ENCODE measurements at regions not wholly inside any gene's neighbourhood (a gene's known extent, or its start where the extent isn't known, plus 50 kb on each side); places are given as distances from the start of the nearest gene placed in this dataset.

DNA sequence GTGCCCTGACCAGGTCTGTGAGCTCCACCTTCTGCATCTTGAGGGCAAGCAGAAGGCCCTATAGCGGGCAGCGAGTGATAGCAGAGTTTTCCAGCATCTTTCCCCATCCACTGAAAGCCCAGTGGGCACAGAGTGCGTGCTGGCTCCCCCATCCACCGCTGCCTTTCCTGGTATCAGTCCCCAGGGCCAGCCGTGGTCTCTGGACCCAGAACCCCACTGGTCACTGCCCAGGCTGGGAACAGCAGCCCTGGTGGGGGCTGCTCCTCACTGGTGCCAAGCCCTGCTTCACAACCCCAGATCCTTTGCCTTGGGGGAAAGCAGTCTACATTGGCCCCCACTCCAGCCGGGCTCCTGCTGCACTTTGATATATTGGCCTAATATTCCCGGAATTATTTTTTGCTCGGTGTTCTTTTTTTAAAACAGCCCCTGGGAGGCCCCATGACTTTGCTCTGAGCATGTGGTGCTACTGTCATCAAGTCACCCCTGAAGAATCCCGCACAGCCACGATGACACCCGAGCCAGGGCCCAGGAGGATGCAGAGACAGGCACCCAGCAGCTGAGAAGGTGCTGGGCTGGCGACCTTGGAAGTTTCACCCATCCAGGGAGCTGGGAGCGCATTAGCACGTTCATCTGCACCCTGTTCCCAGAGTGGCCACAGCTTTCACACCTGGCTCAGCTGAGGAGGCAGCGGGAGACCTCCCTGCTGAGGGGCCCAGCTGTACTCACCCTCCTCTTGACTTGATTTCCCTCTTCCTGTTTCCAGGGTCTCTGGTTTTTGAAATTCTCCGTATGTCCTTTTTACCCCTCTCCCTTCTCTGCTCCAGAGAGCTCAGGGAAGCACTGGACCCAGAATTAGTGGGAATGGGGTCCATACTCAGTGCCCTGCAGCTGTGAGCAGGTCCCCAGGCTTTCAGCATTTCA lies 56.9 kb downstream of the KLHDC7A start:
- Histone ChIP-seq H3K4me2 (no peak overlapping the region), H3K9me2 (ENCODE audit: insufficient read depth) (no peaks in the 10 kb centered on the region; the same call in 1 of the 2 replicates), H4K20me1 (replicated peaks; ENCODE audit: insufficient read depth) (no peaks in the 10 kb centered on the region; the same call in 1 of the 2 replicates), H3K79me2 (replicated peaks; ENCODE audit: insufficient read depth) (no peaks in the 10 kb centered on the region), H3F3A (replicated peaks; ENCODE audit: low read depth) (no peaks in the 10 kb centered on the region), H2AFZ (no peak overlapping the region), H3K36me3 (ENCODE audit: insufficient read depth) (no peaks in the 10 kb centered on the region), H3K4me1 (ENCODE audit: insufficient read depth) (peaks cover 8% of the 10 kb centered on the region; the same call in 1 of the 2 replicates), H3K27ac (ENCODE audit: low read depth) (no peak overlapping the region), H3K27me3 (ENCODE audit: insufficient read depth) (no peaks in the 10 kb centered on the region), H3K4me3 (no peak overlapping the region)
- H3K36me3 Mint-ChIP-seq (ENCODE audit: low read depth), result no peaks in the 10 kb centered on the region
- H3K27me3 Mint-ChIP-seq (ENCODE audit: insufficient read depth, low read depth, poor library complexity), result peaks cover 10% of the 10 kb centered on the region
- TF ChIP-seq JUNB (IDR thresholded peaks at IDR 0.05; ENCODE audit: unreplicated experiment), result no peak
- TF ChIP-seq, protein P1, sequence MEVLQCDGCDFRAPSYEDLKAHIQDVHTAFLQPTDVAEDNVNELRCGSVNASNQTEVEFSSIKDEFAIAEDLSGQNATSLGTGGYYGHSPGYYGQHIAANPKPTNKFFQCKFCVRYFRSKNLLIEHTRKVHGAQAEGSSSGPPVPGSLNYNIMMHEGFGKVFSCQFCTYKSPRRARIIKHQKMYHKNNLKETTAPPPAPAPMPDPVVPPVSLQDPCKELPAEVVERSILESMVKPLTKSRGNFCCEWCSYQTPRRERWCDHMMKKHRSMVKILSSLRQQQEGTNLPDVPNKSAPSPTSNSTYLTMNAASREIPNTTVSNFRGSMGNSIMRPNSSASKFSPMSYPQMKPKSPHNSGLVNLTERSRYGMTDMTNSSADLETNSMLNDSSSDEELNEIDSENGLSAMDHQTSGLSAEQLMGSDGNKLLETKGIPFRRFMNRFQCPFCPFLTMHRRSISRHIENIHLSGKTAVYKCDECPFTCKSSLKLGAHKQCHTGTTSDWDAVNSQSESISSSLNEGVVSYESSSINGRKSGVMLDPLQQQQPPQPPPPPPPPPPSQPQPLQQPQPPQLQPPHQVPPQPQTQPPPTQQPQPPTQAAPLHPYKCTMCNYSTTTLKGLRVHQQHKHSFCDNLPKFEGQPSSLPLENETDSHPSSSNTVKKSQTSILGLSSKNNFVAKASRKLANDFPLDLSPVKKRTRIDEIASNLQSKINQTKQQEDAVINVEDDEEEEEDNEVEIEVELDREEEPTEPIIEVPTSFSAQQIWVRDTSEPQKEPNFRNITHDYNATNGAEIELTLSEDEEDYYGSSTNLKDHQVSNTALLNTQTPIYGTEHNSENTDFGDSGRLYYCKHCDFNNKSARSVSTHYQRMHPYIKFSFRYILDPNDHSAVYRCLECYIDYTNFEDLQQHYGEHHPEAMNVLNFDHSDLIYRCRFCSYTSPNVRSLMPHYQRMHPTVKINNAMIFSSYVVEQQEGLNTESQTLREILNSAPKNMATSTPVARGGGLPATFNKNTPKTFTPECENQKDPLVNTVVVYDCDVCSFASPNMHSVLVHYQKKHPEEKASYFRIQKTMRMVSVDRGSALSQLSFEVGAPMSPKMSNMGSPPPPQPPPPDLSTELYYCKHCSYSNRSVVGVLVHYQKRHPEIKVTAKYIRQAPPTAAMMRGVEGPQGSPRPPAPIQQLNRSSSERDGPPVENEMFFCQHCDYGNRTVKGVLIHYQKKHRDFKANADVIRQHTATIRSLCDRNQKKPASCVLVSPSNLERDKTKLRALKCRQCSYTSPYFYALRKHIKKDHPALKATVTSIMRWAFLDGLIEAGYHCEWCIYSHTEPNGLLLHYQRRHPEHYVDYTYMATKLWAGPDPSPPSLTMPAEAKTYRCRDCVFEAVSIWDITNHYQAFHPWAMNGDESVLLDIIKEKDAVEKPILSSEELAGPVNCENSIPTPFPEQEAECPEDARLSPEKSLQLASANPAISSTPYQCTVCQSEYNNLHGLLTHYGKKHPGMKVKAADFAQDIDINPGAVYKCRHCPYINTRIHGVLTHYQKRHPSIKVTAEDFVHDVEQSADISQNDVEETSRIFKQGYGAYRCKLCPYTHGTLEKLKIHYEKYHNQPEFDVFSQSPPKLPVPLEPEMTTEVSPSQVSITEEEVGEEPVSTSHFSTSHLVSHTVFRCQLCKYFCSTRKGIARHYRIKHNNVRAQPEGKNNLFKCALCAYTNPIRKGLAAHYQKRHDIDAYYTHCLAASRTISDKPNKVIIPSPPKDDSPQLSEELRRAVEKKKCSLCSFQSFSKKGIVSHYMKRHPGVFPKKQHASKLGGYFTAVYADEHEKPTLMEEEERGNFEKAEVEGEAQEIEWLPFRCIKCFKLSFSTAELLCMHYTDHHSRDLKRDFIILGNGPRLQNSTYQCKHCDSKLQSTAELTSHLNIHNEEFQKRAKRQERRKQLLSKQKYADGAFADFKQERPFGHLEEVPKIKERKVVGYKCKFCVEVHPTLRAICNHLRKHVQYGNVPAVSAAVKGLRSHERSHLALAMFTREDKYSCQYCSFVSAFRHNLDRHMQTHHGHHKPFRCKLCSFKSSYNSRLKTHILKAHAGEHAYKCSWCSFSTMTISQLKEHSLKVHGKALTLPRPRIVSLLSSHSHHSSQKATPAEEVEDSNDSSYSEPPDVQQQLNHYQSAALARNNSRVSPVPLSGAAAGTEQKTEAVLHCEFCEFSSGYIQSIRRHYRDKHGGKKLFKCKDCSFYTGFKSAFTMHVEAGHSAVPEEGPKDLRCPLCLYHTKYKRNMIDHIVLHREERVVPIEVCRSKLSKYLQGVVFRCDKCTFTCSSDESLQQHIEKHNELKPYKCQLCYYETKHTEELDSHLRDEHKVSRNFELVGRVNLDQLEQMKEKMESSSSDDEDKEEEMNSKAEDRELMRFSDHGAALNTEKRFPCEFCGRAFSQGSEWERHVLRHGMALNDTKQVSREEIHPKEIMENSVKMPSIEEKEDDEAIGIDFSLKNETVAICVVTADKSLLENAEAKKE (CRISPR knock-in tag; IDR thresholded peaks at IDR 0.05), result no peak
- TF ChIP-seq EZH2phosphoT487 (IDR thresholded peaks at IDR 0.05; ENCODE audit: unreplicated experiment), result no peak
- TF ChIP-seq, protein P2, sequence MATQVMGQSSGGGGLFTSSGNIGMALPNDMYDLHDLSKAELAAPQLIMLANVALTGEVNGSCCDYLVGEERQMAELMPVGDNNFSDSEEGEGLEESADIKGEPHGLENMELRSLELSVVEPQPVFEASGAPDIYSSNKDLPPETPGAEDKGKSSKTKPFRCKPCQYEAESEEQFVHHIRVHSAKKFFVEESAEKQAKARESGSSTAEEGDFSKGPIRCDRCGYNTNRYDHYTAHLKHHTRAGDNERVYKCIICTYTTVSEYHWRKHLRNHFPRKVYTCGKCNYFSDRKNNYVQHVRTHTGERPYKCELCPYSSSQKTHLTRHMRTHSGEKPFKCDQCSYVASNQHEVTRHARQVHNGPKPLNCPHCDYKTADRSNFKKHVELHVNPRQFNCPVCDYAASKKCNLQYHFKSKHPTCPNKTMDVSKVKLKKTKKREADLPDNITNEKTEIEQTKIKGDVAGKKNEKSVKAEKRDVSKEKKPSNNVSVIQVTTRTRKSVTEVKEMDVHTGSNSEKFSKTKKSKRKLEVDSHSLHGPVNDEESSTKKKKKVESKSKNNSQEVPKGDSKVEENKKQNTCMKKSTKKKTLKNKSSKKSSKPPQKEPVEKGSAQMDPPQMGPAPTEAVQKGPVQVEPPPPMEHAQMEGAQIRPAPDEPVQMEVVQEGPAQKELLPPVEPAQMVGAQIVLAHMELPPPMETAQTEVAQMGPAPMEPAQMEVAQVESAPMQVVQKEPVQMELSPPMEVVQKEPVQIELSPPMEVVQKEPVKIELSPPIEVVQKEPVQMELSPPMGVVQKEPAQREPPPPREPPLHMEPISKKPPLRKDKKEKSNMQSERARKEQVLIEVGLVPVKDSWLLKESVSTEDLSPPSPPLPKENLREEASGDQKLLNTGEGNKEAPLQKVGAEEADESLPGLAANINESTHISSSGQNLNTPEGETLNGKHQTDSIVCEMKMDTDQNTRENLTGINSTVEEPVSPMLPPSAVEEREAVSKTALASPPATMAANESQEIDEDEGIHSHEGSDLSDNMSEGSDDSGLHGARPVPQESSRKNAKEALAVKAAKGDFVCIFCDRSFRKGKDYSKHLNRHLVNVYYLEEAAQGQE (IDR thresholded peaks at IDR 0.05; ENCODE audit: unreplicated experiment), result no peak
- TF ChIP-seq, protein P3, sequence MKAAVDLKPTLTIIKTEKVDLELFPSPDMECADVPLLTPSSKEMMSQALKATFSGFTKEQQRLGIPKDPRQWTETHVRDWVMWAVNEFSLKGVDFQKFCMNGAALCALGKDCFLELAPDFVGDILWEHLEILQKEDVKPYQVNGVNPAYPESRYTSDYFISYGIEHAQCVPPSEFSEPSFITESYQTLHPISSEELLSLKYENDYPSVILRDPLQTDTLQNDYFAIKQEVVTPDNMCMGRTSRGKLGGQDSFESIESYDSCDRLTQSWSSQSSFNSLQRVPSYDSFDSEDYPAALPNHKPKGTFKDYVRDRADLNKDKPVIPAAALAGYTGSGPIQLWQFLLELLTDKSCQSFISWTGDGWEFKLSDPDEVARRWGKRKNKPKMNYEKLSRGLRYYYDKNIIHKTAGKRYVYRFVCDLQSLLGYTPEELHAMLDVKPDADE (IDR thresholded peaks at IDR 0.05), result no peak
- TF ChIP-seq EZH2 (IDR thresholded peaks at IDR 0.05; ENCODE audit: low read depth, unreplicated experiment), result no peak
- TF ChIP-seq STAT1 (IDR thresholded peaks at IDR 0.05; ENCODE audit: unreplicated experiment), result no peak
- TF ChIP-seq, protein P4, sequence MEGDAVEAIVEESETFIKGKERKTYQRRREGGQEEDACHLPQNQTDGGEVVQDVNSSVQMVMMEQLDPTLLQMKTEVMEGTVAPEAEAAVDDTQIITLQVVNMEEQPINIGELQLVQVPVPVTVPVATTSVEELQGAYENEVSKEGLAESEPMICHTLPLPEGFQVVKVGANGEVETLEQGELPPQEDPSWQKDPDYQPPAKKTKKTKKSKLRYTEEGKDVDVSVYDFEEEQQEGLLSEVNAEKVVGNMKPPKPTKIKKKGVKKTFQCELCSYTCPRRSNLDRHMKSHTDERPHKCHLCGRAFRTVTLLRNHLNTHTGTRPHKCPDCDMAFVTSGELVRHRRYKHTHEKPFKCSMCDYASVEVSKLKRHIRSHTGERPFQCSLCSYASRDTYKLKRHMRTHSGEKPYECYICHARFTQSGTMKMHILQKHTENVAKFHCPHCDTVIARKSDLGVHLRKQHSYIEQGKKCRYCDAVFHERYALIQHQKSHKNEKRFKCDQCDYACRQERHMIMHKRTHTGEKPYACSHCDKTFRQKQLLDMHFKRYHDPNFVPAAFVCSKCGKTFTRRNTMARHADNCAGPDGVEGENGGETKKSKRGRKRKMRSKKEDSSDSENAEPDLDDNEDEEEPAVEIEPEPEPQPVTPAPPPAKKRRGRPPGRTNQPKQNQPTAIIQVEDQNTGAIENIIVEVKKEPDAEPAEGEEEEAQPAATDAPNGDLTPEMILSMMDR (conservative IDR thresholded peaks at IDR 0.05; ENCODE audit: low read depth in 2 of 2), result no peak
- TF ChIP-seq POLR2AphosphoS5 (IDR thresholded peaks at IDR 0.05; ENCODE audit: low read depth), result no peak
- no peak for TF ChIP-seq NANOG (IDR thresholded peaks at IDR 0.05; ENCODE audit: borderline replicate concordance)
- no peak for TF ChIP-seq ZNF114 (CRISPR knock-in tag; IDR thresholded peaks at IDR 0.05)
- no peak for TF ChIP-seq CREB1 (CRISPR knock-in tag; IDR thresholded peaks at IDR 0.05; ENCODE audit: low read depth)
- no peak for TF ChIP-seq ZNF331 (CRISPR knock-in tag; IDR thresholded peaks at IDR 0.05; ENCODE audit: low read depth)
- no peaks in the 10 kb centered on the region; the same call in 2 of the 3 replicates for H3K9me3 Mint-ChIP-seq
- no peak for DNase-seq (ENCODE audit: low spot score)
- H3K4me1 Mint-ChIP-seq, result peaks cover 10% of the 10 kb centered on the region
- H3K4me3 Mint-ChIP-seq, result no peak overlapping the region
- no peak overlapping the region for H3K27ac Mint-ChIP-seq
- ATAC-seq, result no peak
